GM21515 (cell line): ENCODE measurements at regions not wholly inside any gene's neighbourhood (a gene's known extent, or its start where the extent isn't known, plus 50 kb on each side); places are given as distances from the start of the nearest gene placed in this dataset.
"Not testable (repeated sequence)": the region's sequence is repeated elsewhere in the genome, so short reads cannot be mapped to it uniquely, and the experiment has no call there.

Experiments used
- ATAC-seq: cut with Tn5 transposase; IDR thresholded peaks from one replicate; pipeline ENCODE4 v1.9.1; 2021; ENCODE audit not compliant: unreplicated experiment

- no peak for ATAC-seq
Observed at GRCh38 chr10:109732254-109732965, 190.9 kb downstream of the XPNPEP1 start.

GRCh38 chr10:109729895-109730294 is 193.4 kb downstream of the XPNPEP1 start:
- not testable (repeated sequence) for ATAC-seq

- no peak for ATAC-seq
Observed at GRCh38 chr10:109727436-109727835, 195.9 kb downstream of the XPNPEP1 start.

GRCh38 chr10:109726473-109726872 is 196.8 kb downstream of the XPNPEP1 start:
- no peak for ATAC-seq

- no peak for ATAC-seq
Observed at GRCh38 chr10:109723305-109723704, 200.0 kb downstream of the XPNPEP1 start.

GRCh38 chr10:109721453-109722064 is 201.8 kb downstream of the XPNPEP1 start:
- no peak for ATAC-seq

GRCh38 chr10:109706026-109706560 is 217.2 kb downstream of the XPNPEP1 start:
- ATAC-seq, result no peak

GRCh38 chr10:109701633-109702215 is 221.6 kb downstream of the XPNPEP1 start:
- ATAC-seq, result no peak

GRCh38 chr10:109698882-109699664 is 224.2 kb downstream of the XPNPEP1 start:
- no peak for ATAC-seq

GRCh38 chr10:109698086-109698485 is 225.2 kb downstream of the XPNPEP1 start:
- no peak for ATAC-seq

GRCh38 chr10:109696981-109697775 is 226.1 kb downstream of the XPNPEP1 start:
- no peak for ATAC-seq

GRCh38 chr10:109696462-109696861 is 226.8 kb downstream of the XPNPEP1 start:
- ATAC-seq, result no peak

GRCh38 chr10:109695988-109696387 is 227.3 kb downstream of the XPNPEP1 start:
- ATAC-seq, result no peak

GRCh38 chr10:109689785-109690184 is 233.5 kb downstream of the XPNPEP1 start:
- ATAC-seq, result no peak

- no peak for ATAC-seq
Observed at GRCh38 chr10:109679478-109679877, 243.8 kb downstream of the XPNPEP1 start.

- no peak for ATAC-seq
Observed at GRCh38 chr10:109678857-109679256, 244.5 kb downstream of the XPNPEP1 start.

- ATAC-seq, result no peak
Observed at GRCh38 chr10:109676703-109677102, 246.6 kb downstream of the XPNPEP1 start.

GRCh38 chr10:109668703-109669102 is 254.6 kb downstream of the XPNPEP1 start:
- ATAC-seq, result no peak

GRCh38 chr10:109668154-109668665 is 255.1 kb downstream of the XPNPEP1 start:
- ATAC-seq, result no peak

GRCh38 chr10:109665321-109665720 is 258.0 kb downstream of the XPNPEP1 start:
- ATAC-seq, result no peak
